ENCODE measurements at regions not wholly inside any gene's neighbourhood (a gene's known extent, or its start where the extent isn't known, plus 50 kb on each side); places are given as distances from the start of the nearest gene placed in this dataset.

DNA sequence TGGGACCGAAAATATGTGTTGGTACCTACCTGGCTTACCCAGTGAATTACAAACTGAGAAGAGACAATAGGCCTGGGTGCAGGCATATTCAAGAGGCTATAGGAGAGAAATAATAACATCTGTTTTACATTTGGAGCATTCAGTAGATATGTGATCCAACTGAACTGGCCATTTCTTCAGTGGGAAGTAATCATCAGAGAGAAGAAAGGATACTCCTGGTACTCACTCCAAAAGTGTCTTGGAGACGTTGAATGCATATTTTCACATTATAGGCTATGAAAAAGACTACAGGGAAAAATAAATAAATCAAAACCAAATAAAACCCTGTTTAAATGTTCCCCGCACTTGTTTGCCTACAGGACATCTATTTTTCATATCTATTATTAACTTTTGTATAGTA is 1680.3 kb downstream of the REEP3 start:
- no peak overlapping the region for H3K4me3 Mint-ChIP-seq
- H3K27ac Mint-ChIP-seq, result no peak overlapping the region
- H3K36me3 ChIP-seq (ENCODE audit: insufficient read depth), result no peaks in the 10 kb centered on the region
- H3K4me1 ChIP-seq (ENCODE audit: insufficient read depth), result no peaks in the 10 kb centered on the region
- no peak for TF ChIP-seq EZH2phosphoT487 (IDR thresholded peaks at IDR 0.05; ENCODE audit: unreplicated experiment)
- no peak for TF ChIP-seq CREB1 (CRISPR knock-in tag; IDR thresholded peaks at IDR 0.05; ENCODE audit: low read depth)
- no peak for TF ChIP-seq EZH2 (IDR thresholded peaks at IDR 0.05; ENCODE audit: low read depth, unreplicated experiment)
- TF ChIP-seq POLR2AphosphoS5 (IDR thresholded peaks at IDR 0.05; ENCODE audit: low read depth), result no peak
- no peak for TF ChIP-seq REST (IDR thresholded peaks at IDR 0.05; ENCODE audit: unreplicated experiment)
- TF ChIP-seq, protein P1, sequence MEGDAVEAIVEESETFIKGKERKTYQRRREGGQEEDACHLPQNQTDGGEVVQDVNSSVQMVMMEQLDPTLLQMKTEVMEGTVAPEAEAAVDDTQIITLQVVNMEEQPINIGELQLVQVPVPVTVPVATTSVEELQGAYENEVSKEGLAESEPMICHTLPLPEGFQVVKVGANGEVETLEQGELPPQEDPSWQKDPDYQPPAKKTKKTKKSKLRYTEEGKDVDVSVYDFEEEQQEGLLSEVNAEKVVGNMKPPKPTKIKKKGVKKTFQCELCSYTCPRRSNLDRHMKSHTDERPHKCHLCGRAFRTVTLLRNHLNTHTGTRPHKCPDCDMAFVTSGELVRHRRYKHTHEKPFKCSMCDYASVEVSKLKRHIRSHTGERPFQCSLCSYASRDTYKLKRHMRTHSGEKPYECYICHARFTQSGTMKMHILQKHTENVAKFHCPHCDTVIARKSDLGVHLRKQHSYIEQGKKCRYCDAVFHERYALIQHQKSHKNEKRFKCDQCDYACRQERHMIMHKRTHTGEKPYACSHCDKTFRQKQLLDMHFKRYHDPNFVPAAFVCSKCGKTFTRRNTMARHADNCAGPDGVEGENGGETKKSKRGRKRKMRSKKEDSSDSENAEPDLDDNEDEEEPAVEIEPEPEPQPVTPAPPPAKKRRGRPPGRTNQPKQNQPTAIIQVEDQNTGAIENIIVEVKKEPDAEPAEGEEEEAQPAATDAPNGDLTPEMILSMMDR (conservative IDR thresholded peaks at IDR 0.05; ENCODE audit: low read depth in 2 of 2), result no peak
- TF ChIP-seq ZNF331 (CRISPR knock-in tag; IDR thresholded peaks at IDR 0.05; ENCODE audit: low read depth), result no peak
- no peak for TF ChIP-seq ETS1 (IDR thresholded peaks at IDR 0.05)
- TF ChIP-seq ZNF114 (CRISPR knock-in tag; IDR thresholded peaks at IDR 0.05), result no peak
- no peak for TF ChIP-seq STAT1 (IDR thresholded peaks at IDR 0.05; ENCODE audit: unreplicated experiment)
- TF ChIP-seq, protein P2, sequence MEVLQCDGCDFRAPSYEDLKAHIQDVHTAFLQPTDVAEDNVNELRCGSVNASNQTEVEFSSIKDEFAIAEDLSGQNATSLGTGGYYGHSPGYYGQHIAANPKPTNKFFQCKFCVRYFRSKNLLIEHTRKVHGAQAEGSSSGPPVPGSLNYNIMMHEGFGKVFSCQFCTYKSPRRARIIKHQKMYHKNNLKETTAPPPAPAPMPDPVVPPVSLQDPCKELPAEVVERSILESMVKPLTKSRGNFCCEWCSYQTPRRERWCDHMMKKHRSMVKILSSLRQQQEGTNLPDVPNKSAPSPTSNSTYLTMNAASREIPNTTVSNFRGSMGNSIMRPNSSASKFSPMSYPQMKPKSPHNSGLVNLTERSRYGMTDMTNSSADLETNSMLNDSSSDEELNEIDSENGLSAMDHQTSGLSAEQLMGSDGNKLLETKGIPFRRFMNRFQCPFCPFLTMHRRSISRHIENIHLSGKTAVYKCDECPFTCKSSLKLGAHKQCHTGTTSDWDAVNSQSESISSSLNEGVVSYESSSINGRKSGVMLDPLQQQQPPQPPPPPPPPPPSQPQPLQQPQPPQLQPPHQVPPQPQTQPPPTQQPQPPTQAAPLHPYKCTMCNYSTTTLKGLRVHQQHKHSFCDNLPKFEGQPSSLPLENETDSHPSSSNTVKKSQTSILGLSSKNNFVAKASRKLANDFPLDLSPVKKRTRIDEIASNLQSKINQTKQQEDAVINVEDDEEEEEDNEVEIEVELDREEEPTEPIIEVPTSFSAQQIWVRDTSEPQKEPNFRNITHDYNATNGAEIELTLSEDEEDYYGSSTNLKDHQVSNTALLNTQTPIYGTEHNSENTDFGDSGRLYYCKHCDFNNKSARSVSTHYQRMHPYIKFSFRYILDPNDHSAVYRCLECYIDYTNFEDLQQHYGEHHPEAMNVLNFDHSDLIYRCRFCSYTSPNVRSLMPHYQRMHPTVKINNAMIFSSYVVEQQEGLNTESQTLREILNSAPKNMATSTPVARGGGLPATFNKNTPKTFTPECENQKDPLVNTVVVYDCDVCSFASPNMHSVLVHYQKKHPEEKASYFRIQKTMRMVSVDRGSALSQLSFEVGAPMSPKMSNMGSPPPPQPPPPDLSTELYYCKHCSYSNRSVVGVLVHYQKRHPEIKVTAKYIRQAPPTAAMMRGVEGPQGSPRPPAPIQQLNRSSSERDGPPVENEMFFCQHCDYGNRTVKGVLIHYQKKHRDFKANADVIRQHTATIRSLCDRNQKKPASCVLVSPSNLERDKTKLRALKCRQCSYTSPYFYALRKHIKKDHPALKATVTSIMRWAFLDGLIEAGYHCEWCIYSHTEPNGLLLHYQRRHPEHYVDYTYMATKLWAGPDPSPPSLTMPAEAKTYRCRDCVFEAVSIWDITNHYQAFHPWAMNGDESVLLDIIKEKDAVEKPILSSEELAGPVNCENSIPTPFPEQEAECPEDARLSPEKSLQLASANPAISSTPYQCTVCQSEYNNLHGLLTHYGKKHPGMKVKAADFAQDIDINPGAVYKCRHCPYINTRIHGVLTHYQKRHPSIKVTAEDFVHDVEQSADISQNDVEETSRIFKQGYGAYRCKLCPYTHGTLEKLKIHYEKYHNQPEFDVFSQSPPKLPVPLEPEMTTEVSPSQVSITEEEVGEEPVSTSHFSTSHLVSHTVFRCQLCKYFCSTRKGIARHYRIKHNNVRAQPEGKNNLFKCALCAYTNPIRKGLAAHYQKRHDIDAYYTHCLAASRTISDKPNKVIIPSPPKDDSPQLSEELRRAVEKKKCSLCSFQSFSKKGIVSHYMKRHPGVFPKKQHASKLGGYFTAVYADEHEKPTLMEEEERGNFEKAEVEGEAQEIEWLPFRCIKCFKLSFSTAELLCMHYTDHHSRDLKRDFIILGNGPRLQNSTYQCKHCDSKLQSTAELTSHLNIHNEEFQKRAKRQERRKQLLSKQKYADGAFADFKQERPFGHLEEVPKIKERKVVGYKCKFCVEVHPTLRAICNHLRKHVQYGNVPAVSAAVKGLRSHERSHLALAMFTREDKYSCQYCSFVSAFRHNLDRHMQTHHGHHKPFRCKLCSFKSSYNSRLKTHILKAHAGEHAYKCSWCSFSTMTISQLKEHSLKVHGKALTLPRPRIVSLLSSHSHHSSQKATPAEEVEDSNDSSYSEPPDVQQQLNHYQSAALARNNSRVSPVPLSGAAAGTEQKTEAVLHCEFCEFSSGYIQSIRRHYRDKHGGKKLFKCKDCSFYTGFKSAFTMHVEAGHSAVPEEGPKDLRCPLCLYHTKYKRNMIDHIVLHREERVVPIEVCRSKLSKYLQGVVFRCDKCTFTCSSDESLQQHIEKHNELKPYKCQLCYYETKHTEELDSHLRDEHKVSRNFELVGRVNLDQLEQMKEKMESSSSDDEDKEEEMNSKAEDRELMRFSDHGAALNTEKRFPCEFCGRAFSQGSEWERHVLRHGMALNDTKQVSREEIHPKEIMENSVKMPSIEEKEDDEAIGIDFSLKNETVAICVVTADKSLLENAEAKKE (CRISPR knock-in tag; IDR thresholded peaks at IDR 0.05), result no peak
- no peak for TF ChIP-seq JUNB (IDR thresholded peaks at IDR 0.05; ENCODE audit: unreplicated experiment)
- TF ChIP-seq NANOG (IDR thresholded peaks at IDR 0.05; ENCODE audit: borderline replicate concordance), result no peak
- no peak overlapping the region for H3K4me3 ChIP-seq
- H3K79me2 ChIP-seq (replicated peaks; ENCODE audit: insufficient read depth), result no peaks in the 10 kb centered on the region
- no peaks in the 10 kb centered on the region for H3K4me1 Mint-ChIP-seq
- no peak overlapping the region for H3K4me2 ChIP-seq
- 0 out of 2 replicates have a peak overlapping the region, but pooled peaks have one; percentile 40 for H2AFZ ChIP-seq
- H3F3A ChIP-seq (replicated peaks; ENCODE audit: low read depth), result no peaks in the 10 kb centered on the region
- no peak for ATAC-seq
- H3K9me3 Mint-ChIP-seq, result no peaks in the 10 kb centered on the region
- H3K27me3 Mint-ChIP-seq (ENCODE audit: insufficient read depth, low read depth, poor library complexity), result no peaks in the 10 kb centered on the region
- no peaks in the 10 kb centered on the region for H4K20me1 ChIP-seq (replicated peaks; ENCODE audit: insufficient read depth)
- 0 out of 2 replicates have a peak, but pooled peaks cover 6% of the 10 kb centered on the region for H3K9me2 ChIP-seq (ENCODE audit: insufficient read depth)
- no peaks in the 10 kb centered on the region for H3K36me3 Mint-ChIP-seq (ENCODE audit: low read depth)
- H3K27me3 ChIP-seq (ENCODE audit: insufficient read depth), result no peaks in the 10 kb centered on the region
- H3K27ac ChIP-seq (ENCODE audit: low read depth), result no peak overlapping the region
- no peak for DNase-seq (ENCODE audit: low spot score)
